ENCODE measurements at regions not wholly inside any gene's neighbourhood (a gene's known extent, or its start where the extent isn't known, plus 50 kb on each side); places are given as distances from the start of the nearest gene placed in this dataset.

DNA sequence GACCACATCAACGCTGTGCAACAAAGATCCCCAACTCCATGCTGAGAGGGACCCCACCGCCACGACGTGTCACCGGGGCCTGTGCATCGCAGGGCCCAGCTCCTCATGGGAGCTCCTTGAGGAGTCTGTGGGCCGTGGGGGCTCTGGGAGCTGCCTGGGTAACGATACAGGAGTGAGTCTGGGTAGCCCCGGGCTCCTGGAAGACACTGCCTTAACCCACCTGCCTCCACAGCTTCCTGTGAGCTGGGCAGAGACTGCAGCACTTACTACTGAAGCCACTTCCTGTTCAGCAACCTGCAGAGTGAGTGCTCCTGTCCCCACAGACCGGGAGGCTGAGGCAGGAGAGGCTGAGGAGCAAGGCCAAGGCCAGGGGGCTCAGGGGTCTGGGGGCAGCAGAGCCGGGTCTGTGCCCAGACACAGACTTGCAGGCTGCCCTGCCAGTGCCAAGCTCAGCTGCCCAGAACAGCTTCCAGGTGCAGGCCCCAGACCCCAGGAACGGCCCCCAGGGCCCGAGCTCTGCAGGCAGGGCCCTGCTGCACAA is 226.7 kb downstream of the BRD1 start:
- DNase-seq, result no peak

DNA sequence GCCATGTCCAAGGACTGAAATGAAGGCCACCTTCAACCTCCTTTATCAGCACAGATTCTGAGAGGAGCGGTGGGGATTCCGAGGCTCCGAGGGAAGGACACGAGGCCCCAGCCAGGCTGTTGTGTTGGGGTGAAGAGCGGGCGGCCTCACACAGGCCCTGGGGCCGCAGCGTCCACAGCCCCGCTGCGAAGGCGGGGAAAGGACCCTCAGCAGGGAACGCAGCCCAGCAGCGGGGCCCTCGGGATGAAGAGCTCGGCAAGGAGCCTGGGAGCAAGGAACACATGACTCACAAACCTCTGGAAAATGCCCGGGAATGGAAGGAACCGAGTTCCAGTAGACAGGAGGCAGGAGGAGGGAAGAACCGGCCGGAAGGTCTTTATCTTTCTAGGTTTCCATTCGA is 227.2 kb downstream of the BRD1 start:
- no peak for DNase-seq

DNA sequence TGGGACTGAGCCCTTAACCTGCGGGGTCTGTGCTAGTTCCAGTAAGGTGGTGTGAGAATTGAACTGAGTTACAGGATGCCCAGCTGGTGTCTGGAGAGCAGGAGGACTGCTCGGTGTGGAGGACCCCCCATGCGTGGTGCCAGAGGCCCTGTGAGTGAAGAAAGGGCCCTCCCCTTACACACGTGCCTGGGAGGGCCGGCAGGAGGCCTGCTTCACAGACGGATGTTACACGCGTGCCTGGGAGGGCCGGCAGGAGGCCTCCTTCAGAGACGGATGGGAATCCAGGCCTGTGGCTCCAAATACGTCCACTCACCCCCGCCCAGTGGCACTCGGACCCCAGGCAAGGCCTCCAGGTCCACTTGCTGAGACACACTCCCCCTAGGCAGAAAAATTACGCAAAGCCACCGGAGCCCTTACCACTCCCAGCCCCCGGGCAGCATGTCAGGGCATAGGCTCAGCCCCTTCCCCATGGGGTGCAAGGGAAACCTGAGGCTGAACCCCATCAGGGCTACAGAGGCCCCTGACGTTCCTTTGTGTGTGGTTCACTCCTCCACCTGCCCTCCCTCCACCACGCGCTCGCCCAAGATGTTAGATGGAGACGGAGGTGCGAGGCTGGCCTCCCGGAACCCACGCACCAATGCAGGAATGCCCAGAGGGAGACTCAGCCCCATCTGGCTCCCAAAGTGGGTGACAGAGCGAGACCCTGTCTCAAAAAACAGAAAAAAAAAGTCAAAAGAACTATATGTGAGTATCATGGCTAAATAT is 227.8 kb downstream of the BRD1 start:
- DNase-seq, result no peak

GRCh38 chr22:49599039-49599438 is 228.6 kb downstream of the BRD1 start:
- DNase-seq, result peak in 1 of 2 donors; percentile 29

- DNase-seq, result no peak
Observed at GRCh38 chr22:49598338-49598737, 229.3 kb downstream of the BRD1 start.

GRCh38 chr22:49597428-49598039 is 230.1 kb downstream of the BRD1 start:
- DNase-seq, result no peak

- no peak for DNase-seq
Observed at GRCh38 chr22:49595465-49596078, 232.1 kb downstream of the BRD1 start.

DNA sequence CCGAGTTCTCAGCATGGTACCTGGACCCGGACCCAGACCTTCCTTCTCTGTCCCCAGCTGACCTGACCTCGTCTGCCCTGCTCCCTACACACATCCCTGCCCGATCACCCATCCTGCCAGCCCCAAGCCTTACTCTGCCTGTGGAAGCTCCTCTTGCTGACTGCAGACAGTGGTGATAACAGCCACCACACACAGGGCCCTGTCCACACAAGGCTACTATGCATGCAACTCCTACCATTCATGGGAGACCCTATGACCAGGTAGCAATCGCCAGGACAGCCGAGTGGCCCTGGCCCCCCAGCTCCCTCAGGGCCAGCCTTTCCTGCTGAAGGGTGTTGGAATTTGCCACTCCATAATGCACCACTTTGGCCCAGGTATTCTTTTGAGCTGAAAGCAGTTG is 233.6 kb downstream of the BRD1 start:
- no peak for DNase-seq

- no peak for DNase-seq
Observed at GRCh38 chr22:49593509-49593908, 234.2 kb downstream of the BRD1 start.

- no peak for DNase-seq
Observed at GRCh38 chr22:49592780-49593501, 234.7 kb downstream of the BRD1 start.

DNA sequence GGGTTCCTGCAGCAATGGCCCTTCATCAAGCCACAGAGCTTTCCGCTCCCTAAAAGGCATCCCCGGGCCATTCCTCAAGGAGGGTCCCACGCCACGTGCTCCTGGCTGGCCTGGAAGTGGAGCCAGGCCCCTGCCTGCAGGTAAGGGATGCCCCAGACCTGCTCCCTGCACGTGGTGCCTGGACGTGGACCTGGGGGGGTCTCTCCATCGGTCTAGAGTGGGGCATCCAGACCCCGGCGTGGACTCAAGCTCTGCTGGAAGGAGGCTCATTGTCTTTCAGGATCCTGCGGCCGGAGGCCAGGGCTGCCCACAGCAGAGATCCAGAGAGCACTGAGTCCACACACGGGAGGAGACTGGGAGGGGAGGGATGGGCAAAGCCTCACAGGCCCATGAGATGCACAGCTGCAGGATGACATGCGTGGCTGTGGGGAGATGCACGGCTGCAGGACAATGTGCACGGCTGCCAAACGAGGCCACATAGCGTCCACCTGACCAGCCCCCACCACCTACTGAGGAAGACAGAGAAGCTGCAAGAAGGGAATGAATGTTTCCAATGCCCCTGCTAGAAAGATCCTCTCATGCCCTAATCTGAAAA is 236.7 kb downstream of the BRD1 start:
- DNase-seq, result no peak

- no peak for DNase-seq
Observed at GRCh38 chr22:49590381-49590780, 237.3 kb downstream of the BRD1 start.

GRCh38 chr22:49589811-49590210 is 237.9 kb downstream of the BRD1 start:
- DNase-seq, result no peak

GRCh38 chr22:49589301-49589700 is 238.4 kb downstream of the BRD1 start:
- no peak for DNase-seq

DNA sequence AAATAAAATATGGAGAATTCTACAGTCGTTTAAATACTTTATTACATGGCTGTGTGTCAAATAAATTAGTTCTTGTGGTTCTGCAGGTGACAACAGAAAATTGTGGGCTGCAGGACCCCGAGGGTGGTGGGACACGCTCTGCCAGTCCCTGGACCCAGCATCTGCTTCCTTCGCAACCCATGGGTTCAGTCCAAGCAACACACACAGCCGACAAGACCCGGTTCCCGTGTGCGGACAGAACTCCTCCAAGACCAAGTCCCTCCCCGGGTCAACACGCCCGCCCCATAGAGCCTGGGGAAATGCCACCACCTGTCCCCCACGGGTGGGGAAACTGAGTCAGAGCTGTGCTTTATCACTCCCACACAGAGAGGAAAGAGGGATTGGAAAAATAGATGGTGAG is 238.9 kb downstream of the BRD1 start:
- no peak for DNase-seq

- DNase-seq, result no peak
Observed at GRCh38 chr22:49587987-49588386, 239.7 kb downstream of the BRD1 start.

DNA sequence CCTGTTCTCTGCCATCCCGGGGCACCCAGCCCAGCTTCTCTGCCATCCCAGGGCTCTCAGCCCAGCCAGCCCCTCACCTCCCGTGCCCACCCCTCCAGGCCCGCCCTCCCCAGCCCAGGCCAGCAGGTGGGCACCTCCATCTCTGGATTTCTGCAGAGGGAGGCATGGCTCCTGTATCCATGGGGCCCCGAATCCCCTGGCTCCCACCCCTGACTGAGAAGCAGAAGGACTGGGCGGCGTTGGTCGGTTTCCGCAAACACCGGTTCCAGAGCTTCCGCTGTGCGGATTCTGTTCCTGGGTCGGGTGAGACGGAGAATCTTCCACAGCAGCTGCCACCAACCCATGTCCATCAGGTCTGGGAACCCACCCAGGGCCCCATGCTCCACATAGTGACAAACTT is 240.3 kb downstream of the BRD1 start:
- DNase-seq, result no peak

DNA sequence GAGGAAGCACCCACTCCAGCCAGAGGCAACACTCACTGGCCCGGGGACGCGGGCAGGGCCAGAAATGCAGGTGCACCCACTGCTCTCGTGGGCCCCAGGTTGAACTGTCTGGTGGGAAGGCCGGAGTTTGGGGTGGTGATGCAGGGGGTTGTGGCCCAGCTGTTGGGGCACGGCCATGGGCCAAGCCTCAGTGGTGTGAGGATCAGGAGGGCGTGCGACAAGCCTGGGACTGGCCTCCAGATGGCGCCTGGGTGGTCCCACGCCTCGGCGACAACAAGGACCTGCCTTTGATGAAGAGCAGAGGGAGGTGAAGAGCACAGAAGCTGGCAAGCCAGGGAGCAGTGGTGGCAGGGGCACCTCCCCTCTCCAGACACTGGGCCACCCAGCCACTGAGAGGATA is 240.8 kb downstream of the BRD1 start:
- no peak for DNase-seq

DNA sequence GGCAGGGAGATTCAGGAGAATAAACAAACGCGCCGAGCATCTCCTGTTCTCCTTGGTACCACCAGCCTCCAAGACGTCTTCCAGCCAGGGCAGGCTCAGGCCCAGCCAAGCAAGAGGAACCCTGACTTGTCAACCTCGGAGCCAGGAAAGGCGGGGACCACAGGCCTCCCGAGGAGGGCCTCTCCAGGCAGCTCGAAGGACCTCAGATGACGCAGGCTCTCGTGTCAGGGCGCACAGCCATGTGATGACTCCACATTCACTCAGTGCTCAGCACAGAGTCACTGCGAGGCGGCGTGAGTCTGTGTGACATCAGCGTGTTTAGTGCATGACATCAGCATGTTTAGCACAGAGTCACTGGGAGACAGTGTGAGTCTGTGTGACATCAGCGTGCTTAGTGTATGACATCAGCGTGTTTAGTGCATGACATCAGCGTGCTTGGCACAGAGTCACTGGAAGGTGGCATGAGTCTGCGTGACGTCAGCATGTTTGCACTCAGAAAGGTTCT is 241.4 kb downstream of the BRD1 start:
- no peak for DNase-seq

GRCh38 chr22:49585461-49586243 is 242.0 kb downstream of the BRD1 start:
- DNase-seq, result no peak

DNA sequence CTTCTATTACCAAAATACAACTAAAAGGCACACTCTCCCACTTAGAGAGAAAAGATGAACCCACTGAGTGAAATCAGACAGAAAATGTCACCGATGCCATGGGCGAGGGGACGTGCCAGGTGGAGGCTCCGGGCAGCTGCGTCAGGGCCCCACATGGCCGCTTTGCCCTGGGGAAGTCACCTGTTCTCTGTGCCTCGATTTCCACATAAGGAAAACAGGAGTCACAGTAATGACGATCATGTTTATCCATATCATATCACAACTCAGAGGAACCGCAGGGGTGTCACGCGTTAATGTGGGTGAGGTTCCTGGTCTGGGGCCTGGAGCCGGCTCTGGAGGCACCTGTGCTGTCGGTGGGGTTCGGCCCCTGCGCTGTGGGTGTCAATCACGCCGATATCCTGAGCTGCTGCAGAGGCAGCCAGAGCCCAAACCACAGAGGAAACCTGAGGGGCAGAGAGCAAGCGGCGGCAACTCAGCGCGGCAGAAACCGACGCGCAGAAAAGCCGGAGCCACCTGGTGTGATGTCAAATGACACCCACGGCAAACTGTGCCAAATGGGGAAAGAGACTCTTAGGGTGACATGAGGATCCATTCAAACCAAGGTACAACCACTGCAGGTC is 243.7 kb downstream of the BRD1 start:
- no peak for DNase-seq

All from inflammatory macrophage treated with lipopolysaccharide for 1 hour (primary cell).